GM18907 (cell line): ENCODE measurements at regions not wholly inside any gene's neighbourhood (a gene's known extent, or its start where the extent isn't known, plus 50 kb on each side); places are given as distances from the start of the nearest gene placed in this dataset.
"Not testable (repeated sequence)": the region's sequence is repeated elsewhere in the genome, so short reads cannot be mapped to it uniquely, and the experiment has no call there.

Experiments used
- ATAC-seq: cut with Tn5 transposase; IDR thresholded peaks from one replicate; pipeline ENCODE4 v1.9.1; 2021; ENCODE audit warnings: mild to moderate bottlenecking, moderate library complexity; ENCODE audit not compliant: unreplicated experiment

- ATAC-seq = no peak
Observed at GRCh38 chr7:49583440-49583839, 190.0 kb upstream of the VWC2 start.

DNA sequence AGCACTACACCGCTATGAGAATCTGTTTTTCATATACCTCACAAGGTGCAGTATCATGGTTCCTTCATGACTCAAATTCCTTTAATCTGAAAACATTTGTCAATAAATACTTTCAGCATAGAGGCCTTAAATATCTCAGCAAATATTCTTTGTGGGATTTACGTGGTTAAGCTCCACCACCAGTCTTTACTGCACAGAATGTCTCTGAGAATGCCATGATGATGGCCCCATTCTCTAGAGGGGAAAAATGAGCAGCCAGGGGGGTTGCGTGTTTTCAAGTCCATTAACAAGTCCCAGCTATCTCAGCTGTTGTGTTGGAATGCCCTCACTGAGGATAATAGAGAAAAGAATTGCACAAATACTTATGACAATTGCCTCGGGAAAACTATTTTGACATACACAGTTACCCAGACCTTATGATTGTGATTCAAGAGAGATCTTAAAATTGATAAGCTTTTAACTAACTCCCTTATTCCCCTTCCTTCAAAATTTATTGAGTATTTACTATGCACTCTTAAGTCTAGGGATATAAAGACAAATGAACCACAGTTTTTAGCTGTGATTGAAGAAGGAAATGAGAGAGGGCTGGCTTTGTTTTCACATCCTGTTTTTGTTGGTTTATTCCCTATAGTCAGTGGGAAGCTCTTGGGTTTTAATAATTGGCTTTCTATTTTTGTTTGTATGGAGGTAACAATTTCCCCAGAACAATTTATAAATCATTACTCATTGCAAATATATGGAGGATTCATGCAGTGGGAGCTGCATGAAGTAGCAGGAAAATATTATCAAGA lies 176.5 kb upstream of the VWC2 start:
- ATAC-seq = no peak

- no peak for ATAC-seq
Observed at GRCh38 chr7:49597805-49598204, 175.6 kb upstream of the VWC2 start.

- no peak for ATAC-seq
Observed at GRCh38 chr7:49611951-49612350, 161.5 kb upstream of the VWC2 start.

DNA sequence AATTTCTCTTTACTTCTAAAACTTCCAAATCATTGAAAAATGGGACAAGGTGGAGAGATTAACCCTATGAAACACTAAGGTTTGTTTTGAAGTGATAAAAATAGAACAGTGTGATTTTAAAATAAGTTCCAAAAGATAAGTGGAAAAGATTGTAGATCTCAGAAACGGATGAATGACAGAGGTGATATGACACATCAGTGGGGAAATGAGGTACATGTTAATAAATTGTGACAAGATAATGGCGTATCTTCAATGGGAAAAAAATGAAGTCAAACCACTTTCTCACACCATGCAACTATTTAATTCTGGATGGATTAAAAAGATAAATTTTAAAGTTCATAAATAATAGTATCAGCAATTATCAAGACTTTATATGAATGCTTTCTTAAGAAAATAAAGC lies 159.7 kb upstream of the VWC2 start:
- ATAC-seq = no peak

GRCh38 chr7:49614974-49615373 lies 158.5 kb upstream of the VWC2 start:
- ATAC-seq = not testable (repeated sequence)

GRCh38 chr7:49618028-49618427 lies 155.4 kb upstream of the VWC2 start:
- no peak for ATAC-seq

DNA sequence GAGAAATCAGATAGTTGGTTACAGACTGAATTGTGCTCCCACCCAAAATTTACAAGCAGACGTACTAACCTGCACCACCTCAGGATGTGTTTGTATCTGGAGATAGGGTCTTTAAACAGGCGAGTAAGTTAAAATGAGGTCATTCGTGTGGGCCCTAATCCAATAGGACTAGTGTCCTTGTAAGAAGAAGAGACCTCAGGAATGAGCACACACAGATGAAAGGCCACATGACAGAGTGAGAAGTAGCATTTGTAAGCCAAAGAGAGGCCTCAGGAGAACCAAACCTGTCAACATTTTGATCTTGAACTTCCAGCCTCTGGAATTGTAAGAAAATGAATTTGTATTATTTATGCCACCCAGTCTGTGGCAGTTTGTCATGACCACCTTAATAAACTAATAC lies 149.5 kb upstream of the VWC2 start:
- ATAC-seq = no peak

- ATAC-seq = no peak
Observed at GRCh38 chr7:49624611-49625010, 148.8 kb upstream of the VWC2 start.

GRCh38 chr7:49630513-49630912 lies 142.9 kb upstream of the VWC2 start:
- ATAC-seq = no peak

- ATAC-seq = no peak
Observed at GRCh38 chr7:49631071-49631815, 142.2 kb upstream of the VWC2 start.

- no peak for ATAC-seq
Observed at GRCh38 chr7:49631960-49632359, 141.5 kb upstream of the VWC2 start.

DNA sequence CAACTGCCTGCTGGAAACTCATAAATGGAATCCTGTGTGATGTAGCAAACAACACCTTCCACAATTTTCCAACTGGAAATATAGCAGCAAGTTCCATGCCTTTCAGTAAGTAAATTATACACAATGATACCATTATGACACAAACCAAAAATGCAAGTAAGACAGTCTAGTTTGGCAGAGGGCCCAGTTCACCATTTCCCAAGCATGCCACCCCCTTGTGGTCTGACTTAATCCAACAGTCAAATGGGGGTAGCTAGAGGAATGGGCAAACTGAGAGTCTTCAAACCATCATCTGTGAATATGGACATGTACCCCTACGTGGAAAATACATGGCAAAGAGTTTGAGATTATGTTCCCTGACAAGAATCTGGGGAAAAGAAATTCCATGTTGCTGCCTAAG lies 137.6 kb upstream of the VWC2 start:
- peak; percentile 45 for ATAC-seq

DNA sequence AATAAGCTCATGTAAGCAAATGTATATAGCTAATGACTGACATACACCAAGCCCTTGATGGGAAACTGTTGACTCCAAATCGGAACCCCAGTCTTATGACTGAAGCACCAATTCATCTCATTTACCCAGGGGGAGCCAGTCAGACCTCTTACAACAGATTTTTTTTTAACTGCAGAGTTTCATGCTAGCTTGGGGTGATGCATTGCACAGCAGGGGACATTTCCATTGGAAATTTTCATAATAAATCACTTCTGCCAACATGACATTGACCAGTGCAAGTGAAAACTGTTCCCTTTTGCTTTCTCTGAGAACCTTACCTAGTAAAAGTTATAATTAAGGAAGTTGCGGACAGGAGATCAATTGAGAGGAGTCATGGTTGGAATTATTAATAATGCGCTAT lies 137.0 kb upstream of the VWC2 start:
- no peak for ATAC-seq

GRCh38 chr7:49638166-49638565 lies 135.3 kb upstream of the VWC2 start:
- no peak for ATAC-seq

DNA sequence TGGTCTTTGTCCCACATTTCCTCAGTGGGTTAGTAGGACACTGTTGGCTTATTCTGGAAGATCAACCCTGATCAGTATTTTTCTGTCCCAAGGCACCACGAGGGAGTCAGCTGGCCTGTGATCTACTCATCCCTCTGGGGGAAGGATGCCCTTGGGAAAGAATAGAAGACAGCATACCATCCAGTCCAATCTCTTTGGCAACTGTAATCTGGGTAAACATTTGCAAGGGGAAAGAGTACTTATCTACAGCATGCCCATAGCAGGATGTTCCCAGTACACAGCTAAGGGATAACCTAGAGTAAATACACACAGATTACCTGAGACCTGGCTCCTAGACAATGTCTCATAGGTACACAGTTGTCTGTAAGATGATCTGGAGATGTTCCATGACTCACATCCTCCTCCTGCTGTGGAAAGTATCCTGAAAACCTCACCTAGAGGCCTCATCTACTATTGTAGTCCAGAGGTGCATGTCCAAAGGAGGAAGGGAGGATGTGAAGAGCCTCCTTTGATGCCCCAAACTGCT lies 134.3 kb upstream of the VWC2 start:
- no peak for ATAC-seq

DNA sequence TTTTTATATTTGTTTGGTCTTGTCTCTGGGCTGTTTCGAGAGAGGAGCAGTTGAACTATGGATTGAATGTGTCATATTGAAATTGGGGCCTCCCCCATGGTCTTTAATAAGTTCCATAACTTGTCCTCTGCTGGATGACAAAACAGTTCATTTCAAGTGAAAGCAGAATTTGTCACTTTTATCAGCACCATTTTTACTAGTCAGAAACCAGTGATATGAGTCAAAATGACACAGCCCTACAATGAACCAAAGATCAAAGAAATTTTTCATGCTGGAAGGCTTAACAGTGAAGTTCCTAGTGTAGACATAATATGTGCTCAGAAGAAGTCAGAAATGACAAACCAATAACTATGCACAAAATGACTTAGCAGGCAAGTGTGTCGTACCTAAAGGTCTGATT lies 133.6 kb upstream of the VWC2 start:
- no peak for ATAC-seq

DNA sequence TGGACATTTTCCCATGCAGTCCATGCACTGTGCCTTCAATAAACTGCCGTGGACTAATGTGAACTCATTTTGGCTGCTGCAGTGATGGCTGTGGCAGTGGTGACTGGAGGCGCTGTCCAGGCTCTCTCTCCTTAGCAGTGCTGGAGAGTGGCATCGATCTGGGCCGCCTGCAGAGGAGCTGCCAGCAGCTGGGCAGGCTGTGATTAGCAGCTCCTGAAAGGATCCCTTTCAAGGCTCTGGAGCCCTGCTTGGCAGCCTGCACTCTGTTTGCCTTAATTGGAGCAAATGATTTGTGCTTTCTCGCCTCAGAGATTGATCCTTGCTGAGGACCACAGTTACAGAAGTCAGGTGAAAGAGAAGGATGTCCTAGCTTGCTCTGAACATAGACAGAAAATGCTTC lies 130.1 kb upstream of the VWC2 start:
- no peak for ATAC-seq

GRCh38 chr7:49643736-49644135 lies 129.7 kb upstream of the VWC2 start:
- no peak for ATAC-seq

GRCh38 chr7:49644396-49645166 lies 128.9 kb upstream of the VWC2 start:
- ATAC-seq = no peak

DNA sequence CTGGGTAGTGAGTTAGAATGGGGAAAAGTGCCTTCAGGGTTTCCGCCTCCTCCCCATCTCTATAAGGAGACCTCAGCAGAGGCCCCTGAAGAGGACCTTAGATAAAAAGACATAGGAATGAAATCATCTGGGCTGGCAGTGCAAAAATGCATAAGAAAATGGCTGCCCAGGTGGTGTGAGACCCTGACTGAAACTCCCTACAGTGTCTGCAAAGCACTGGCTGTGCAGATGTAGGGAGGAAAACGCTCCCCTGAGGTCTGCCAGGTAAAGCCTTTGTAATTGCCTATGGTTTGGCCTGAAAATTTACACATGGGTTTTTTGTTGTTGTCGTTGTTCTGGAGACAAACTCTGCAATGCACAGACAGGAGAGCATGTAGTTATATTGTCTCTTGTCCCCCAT lies 128.1 kb upstream of the VWC2 start:
- no peak for ATAC-seq
